CD1c-positive myeloid dendritic cell (primary cell): ENCODE measurements at regions not wholly inside any gene's neighbourhood (a gene's known extent, or its start where the extent isn't known, plus 50 kb on each side); places are given as distances from the start of the nearest gene placed in this dataset.
A peak's percentile ranks its signal among the peaks of the same experiment; 100 is the strongest.

ENCODE experiments used
- DNase-seq: peaks from one replicate; pipeline ENCODE4 v3.0.0-alpha.2; 2016; ENCODE audit errors: extremely low spot score

DNA sequence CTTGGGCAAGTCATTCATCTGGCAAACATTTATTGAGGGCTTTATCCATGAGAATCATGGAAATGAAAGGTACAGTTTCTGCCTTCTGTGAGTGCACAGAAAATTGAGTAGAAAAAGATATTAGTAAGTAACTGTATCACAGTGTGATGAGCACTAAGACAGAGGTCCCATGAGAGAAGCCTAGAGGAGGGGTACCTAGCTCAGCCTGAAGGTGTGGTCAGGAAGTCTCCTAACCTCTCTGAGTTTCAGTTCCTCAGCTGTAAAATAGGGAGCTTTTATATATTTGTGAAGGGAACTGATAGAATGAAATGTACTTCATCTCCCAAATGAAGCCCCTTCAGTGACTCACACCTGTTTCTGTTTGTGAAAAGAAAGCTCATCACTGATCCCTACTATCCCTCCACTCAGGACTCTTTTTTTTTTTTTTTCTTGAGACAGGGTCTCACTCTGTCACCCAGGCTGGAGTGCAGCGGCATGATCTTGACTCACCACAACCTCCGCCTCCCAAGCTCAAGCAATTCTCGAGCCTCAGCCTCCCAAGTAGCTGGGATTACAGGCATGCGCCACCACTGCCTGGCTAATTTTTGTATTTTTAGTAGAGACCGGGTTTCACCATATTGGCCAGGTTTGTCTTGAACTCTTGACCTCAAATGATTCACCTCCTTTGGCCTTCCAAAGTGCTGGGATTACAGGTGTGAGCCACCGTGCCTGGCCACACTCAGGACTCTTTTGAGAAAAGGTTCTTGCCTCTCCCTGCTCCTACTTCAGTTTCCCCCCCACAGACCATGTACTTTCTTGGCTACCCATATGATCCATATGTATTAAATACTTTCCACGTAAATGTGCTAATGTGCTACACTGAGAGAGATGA, 93.7 kb upstream of the FUT8 start:
- DNase-seq = no peak

DNA sequence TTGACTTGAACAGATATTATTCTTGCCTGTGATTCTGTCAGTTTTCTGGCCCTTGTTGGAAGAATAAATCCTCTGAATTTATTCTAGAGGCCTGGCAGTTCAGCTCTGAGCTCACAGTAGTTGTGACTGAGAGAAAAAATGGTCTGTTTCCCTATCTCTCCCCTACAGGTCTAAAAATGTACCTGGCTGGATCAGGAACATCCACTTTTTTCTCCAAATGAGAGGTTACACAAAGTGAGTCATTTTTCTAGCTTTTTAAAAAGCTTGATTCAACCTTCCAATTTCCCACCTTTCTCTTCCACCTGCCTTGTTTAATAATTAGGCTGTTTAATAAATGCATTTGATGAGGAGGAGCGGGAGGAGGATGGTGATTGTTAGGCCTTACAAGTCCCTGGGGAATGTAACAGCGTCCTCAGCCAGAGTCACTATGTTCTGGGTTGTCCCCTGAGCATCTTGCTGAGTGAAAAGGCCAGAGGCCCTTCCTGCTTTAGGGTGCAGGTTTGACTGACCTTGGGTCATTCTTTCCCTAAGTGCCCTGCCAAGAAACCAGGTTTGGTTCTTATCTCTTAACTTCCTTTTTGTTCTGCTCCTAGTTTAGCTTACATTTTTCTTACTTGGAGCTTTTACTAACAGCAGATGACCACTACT, 91.7 kb upstream of the FUT8 start:
- DNase-seq = no peak

DNA sequence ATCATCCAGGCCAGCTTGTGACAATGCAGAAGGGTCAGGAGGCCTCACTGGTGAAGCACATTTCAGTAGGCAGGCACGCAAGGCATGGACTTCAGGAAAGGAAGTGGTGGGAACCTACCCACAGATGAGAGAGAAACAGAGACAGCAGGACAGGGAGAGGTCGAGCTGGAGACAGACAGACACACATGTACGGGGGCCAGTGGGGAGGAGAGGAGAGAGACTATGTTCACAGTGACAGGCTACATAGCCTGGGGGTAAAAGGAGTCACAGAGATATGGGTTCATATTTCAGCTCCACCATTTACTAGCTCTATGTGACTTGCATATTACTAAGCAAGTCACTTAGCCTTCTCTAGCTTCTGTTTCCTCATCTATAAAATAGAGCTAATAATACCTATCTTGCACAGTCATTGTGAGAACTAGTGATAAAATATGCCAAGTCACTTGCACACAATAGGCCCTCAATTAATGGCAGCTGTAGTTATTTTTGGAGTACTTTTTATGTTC, 91.1 kb upstream of the FUT8 start:
- DNase-seq = peak; percentile 38

DNA sequence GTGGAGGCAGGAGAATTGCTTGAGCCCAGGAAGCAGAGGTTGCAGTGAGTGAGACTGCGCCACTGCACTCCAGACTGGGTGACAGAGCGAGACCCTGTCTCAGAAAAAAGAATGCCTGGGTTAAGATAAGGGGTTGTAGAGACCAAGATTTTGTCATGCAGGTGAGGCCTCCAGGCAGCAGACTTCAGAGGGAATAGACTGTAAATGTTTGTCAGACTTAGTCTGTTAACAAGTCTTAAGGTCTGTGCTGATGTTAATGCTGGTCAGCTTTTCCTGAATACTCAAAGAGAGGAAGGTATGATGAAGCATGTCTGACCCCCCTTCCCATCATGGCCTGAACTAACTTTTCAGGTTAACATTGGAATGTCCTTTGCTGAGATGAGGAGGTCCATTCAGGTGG, 83.0 kb upstream of the FUT8 start:
- no peak for DNase-seq

DNA sequence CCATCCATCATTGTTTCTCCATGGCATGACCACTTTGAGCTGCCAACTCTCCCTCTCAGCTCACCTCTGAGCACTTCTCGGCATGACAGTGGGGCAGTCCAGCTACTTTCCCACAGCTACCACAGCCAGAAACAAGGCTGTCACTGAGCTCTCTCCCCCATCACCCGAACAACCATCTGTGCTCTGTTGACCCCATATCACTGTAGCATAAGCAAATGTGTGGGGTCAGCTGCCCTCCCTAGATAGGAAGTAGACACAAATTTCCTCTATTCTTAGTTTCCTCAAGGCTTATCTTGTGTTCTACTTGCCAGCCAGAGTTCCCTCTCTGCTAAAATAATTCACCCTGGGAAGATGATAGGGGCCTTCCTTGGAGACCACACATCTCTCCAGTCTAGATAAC, 82.6 kb upstream of the FUT8 start:
- no peak for DNase-seq

DNA sequence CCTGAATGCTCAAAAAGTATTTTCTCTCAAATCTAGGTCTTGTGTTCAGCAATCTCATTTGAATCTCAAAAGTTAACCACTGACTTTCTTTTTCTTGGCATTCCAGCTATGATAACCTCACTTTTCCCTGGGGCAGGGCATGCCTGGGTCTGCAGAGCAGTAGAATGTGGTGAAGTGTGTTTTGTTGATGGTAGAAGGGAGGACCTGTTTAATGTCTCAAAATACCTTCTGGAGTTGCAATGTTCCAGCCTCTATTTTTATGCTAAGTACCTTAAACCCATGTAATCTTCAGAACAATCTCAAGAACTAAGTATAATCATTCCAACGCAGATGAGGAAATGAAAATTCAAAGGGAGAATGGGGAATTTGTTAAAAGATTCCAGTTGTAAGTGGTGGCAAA, 82.1 kb upstream of the FUT8 start:
- DNase-seq = no peak

DNA sequence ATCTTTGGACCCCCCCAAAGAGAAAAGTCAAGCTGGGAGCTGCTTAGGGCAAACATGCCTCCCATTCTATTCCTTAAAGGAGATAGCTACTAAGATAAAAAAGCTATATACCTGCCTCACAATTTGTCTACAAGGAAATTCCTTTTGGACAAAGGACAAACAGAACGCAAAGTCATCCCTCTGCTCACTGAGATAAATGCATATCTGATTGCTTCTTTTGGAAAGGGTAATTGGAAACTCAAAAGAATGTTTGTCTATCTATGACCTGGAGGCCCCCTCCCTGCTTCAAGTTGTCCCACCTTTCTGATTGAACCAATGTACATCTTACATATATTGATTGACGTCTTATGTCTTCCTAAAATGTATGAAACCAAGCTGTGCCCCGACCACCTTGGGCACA, 80.9 kb upstream of the FUT8 start:
- DNase-seq = no peak

DNA sequence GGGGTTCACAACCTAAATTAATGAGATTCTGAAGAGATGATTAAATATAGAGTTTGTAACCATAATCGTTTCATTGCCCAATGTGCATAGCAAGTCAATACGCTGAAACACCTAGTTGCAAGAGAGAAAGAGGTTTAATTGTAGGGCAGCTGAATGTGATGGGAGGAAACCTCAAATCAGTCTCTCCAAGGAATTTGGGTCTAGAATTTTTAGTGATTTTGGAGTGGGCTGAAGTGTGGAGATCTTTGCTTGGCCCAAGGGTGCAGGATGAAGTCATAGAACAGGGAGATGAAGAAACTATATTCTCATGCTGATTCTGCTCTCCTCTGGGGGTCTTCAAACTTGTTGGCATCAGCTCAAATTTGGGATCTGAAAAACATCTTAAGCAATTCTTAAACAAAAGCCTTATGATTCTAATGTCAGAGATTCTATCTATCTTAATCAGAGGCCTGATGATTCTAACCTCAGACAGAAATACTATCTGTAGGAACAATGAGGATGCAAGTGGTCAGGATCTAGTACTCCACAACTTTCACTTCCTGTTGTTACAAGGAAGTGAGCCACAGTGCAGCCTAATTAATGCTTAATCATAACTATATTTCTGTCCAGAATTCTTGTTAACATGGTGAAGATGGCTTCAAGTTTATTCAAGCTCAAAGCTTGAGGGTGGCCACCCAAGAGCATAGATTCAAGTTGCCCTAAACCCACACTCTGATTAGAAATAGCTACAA, 80.2 kb upstream of the FUT8 start:
- DNase-seq = peak; percentile 86

DNA sequence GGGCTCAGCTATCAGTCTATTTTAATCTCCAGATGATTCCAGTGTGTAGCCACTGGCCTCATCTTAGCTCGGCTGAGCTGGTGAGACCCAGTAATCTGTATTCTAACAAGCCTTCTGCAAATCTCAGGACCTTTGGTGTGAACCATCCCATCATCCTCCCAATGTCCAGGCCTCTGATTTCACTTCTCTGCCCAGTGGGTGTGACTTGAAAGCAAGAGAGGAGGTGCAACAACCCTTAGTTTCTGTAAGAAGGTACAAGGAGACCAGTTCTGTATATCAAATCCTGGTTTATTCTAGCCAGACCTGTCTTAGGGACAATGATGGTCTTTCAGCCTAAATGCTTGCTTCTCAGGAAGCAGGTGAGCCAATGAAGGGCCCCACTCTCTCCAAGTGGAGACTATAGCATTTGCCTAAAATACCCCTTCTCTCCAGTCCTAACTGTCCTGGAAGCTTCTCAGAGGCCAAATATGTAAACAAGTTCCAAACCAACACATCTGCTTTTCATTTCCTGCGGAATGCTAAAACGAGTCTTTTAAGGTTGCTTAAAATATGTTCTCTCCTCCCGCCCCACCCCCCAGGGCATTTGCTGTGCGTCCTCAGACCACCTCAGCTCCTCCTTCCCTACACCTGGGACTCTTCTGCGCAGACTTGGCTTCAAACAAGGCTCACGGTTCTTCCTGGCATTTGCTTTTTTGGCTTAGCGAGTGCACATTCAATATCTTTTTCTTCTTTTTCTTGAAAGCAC, 78.4 kb upstream of the FUT8 start:
- no peak for DNase-seq

DNA sequence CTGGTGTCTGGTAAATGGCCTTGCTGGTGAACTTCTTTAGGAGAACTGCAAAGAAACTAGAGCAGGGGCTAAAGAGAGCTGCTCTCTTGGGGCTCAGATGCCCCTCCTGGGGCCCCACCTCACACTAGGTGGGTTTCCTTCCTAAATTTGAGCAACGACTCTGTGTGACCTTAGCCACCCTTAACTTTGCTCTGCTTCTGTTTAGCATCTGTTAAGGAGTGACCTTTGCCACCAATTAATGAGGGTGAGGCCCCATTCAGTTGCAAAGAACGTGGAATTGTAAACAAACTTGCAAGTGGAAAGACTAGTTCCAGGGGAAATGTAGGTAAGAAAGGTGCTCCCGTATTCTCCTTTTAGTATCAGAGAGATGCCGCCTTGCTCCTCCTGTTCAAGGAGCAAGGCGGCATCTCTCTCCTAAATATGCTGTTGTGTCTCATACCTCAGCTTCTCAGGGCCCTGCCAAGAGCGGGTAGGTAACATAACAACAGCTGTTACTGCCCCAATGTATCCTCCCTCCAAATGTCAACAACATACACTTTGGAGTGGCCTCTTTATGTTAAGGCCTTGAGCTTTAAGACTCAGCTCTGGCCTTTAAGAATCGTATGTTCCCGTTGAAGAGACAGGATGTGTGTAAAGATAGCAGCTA, 77.6 kb upstream of the FUT8 start:
- no peak for DNase-seq

DNA sequence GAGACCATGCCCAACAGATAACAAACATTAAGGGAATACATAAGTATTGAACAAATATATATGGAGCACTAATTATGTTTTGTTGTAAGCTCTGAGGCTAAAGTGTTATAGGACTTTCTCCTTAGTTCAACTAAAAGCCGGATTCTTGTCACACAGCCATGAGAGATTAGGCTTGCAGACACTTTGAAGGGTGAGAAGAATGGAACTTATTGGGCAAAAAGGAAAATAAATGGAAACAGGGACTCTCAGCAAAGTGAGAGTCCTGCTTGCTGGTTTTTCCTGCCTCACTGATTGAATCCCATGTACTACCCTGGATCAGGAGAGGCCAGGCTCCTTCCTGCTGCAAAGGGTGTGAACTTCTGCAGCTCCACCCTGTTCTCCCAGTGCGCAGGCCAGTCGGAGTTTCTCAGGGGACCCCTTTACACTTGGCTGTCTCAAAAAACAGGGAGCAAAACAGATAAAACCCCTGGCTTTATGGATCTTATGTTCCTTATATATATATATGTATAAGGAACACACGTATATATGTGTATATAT, 77.1 kb upstream of the FUT8 start:
- no peak for DNase-seq

DNA sequence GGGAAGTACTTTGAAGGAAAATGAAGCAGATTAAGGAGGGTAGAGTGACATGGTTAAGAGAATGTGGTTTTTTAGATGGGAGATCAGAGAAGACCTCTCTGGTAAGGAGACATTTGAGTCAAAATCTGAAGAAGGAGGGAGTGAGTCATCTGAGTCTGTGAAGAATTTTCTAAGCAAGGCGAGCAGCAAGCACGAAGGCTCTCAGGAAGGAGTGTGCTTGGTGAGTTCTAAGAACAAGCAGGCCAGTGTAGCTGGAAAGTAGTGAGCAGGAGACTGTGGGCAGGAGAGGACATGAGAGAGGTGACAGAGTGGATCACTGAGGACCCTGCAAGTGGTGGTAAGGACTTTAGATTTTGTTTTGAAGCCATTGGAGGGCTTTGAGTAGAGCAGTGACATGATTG, 76.3 kb upstream of the FUT8 start:
- no peak for DNase-seq

DNA sequence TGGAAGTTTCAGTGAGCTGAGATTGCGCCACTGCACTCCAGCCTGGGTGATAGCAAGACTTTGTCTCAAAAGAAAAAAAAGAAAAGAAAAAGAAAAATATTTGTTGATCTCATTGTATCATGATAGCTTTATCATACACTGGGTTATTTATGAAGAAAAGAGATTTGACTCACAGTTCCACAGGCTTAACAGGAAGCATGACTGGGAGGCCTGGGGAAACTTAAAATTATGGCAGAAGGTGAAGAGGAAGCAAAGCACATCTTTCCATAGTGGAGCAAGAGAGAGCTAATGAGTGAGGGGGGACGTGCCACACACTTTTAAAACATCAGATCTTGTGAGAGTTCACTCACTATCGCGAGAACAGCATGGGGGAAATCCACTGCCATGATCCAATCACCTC, 72.7 kb upstream of the FUT8 start:
- DNase-seq = no peak

DNA sequence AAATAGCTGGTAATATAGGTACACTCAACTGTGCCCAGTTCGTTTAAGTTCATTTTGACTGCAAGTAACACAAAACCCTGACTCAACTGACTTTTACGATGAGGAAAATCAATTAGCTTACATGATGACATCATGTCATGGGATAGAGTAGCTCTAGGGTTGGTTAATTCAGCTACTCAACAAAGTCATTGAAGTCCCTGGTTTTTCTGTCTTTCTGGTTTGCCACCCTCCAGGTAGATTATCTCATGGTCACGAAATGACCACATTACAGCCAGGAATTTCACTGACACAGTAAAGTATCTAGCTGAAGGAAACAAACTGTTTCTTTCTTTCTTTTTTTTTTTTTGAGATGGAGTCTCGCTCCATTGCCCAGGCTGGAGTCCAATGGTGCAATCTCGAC, 68.5 kb upstream of the FUT8 start:
- no peak for DNase-seq

DNA sequence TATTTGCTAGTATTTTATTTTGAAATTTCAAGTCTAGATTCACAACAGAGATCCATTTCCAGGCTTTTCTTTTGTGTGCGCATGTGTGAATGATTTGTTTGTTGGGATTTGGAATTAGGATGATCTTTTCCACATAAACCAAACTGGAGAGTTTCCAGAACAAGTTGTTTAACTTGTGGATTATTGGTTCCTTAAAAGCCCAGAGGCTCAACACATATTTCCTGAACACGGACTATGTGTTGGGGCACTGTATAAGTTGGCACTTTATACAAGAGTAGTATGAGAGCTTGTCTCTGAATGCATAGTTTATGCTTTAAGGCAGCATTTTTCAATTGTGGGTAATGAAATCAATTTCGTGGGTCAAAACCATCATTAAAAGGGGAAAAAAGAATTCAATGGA, 67.3 kb upstream of the FUT8 start:
- DNase-seq = no peak

DNA sequence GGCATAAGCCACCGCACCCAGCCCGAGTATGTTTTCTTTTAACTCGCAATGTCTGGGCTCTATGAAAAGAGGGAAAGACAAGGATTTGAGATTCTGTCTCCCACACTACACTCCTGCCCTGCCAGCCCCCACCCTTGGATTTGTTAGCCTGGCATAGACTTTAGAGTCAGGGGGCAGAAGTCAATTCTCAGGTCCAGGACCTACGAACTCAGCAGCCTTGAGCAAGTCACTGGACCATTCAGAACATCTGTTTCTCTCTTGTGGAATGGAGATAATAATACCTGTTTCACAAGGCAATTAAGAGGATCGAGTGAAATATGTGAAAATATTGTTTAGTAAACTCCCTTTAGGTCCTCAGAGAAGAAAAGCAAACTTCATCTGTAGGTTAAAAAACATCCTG, 66.1 kb upstream of the FUT8 start:
- DNase-seq = no peak

DNA sequence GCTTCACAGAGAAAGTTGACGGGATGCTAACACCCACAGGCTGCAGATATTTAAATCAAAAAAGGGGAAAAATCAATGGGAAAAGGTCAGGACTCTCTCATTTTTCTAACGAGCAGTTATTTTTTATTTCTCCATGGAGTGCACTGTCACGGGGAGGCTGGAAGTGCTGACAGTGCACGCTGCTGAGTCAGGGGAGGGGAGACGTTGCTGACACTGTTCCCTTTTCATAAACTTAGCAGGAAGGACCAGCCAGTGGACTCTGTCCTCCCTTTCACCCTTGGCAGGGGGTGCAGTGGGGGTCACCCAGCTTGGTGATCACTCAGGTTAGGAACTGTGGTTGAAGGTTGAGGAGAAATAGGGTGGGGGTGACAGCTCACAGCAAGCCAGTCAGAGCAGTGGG, 65.6 kb upstream of the FUT8 start:
- DNase-seq = peak; percentile 56

DNA sequence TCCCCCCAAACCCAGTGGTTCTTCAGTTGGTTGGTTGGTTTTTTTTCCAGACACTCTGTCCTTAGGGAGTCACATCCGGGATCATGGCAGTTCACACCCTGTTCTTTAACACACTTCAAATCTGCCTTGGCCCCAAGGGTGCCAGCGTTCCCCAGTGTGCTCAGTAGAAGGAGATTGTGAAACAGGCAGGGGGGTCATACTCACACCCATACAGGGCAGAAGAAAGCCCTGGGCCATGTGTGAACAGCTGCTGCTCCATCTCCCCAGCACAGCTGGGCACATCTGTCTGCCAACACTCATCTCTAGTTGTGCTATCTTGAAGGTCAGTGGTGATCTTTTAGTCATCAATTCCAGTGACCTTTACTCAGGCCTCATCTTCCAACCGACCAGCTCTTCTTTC, 64.4 kb upstream of the FUT8 start:
- no peak for DNase-seq

DNA sequence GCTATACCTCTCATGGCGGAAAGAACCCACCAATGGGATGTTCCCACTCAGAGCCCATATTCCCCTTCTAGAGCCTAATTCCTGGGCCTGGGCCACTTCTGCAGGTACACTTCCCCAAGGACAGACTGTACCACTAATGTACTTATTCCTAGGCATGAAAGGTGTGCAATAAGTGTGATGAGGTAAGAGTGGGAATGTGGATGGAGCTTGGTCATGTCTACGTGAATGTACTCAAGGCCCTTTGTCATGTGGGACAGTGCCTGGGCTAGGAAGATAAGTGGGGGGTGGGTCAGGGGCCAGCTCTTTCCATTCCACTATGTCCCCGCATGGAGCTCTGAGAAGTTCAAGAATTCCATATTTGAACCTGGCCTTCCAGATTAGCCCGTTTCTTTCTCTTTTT, 63.4 kb upstream of the FUT8 start:
- DNase-seq = no peak

DNA sequence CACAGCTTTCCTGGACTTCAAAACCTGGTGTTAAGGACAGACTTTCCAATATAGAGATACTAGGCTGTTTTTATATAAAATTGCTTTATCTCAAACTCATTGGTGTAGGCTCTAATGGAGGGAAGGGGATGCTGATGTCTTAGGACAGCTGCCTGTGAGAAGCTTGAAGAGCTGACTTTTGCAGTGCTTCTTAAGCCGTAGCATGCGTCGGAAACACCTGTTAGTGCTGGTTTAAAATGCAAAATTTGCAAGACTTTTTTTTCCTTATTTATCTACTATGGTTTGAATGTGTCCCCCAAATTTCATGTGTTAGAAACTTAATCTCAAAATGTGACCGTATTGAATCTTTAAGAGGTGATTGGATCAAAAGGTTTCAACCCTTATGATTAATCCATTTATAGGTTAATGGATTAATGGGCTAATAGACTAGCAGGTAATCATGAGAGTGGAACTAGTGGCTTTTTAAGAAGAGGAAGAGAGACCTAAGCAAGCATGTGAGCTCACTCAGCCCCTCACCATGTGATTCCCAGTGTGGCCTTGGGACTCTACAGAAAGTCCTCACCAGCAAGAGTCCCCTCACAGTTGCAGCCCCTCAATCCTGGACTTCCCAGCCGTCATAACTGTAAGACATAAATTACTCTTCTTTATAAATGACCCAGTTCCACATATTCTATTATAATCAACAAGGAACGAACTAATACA, 60.9 kb upstream of the FUT8 start:
- DNase-seq = no peak
